Mesenchymal stem cell (in vitro differentiated cells and primary cell): ENCODE measurements at regions not wholly inside any gene's neighbourhood (a gene's known extent, or its start where the extent isn't known, plus 50 kb on each side); places are given as distances from the start of the nearest gene placed in this dataset.
A peak's percentile ranks its signal among the peaks of the same experiment; 100 is the strongest.
"Not testable (repeated sequence)": the region's sequence is repeated elsewhere in the genome, so short reads cannot be mapped to it uniquely, and the experiment has no call there.

Source experiments
- DNase-seq: peaks from one replicate; pipeline ENCODE4 v3.0.0-alpha.2; 2013
- H2AFZ ChIP-seq: one replicate; pipeline ENCODE4 v1.6.1; 2013; ENCODE audit warnings: low read depth, mild to moderate bottlenecking, control low read depth, inconsistent platforms, low read length, moderate library complexity
- H2AK5ac ChIP-seq: 2 replicates; pipeline ENCODE4 v1.6.1; 2013; ENCODE audit warnings: low read length, moderate library complexity, mild to moderate bottlenecking, inconsistent platforms; ENCODE audit not compliant: severe bottlenecking
- H2BK120ac ChIP-seq: one replicate; pipeline ENCODE4 v1.6.1; 2013; ENCODE audit warnings: low read depth, mild to moderate bottlenecking, inconsistent platforms, low read length, moderate library complexity
- H2BK12ac ChIP-seq, 2 experiments: one replicate each; pipeline ENCODE4 v1.6.1; 2013; ENCODE audit warnings: inconsistent platforms in 2 of 2, low read length in 2 of 2, mild to moderate bottlenecking in 2 of 2, moderate library complexity in 2 of 2, control low read depth in 1 of 2
- H2BK15ac ChIP-seq: one replicate; pipeline ENCODE4 v1.6.1; 2013; ENCODE audit warnings: mild to moderate bottlenecking, low read depth, inconsistent platforms; ENCODE audit not compliant: poor library complexity, severe bottlenecking
- H2BK5ac ChIP-seq: 2 replicates; pipeline ENCODE4 v1.6.1; 2013; ENCODE audit warnings: low read depth, mild to moderate bottlenecking, low read length, control low read depth, inconsistent platforms; ENCODE audit not compliant: poor library complexity, severe bottlenecking
- H3K14ac ChIP-seq, 2 experiments: one replicate each; pipeline ENCODE4 v1.6.1; 2013; ENCODE audit warnings: inconsistent platforms in 2 of 2, low read length in 2 of 2, control low read depth in 1 of 2, mild to moderate bottlenecking in 1 of 2, moderate library complexity in 1 of 2
- H3K18ac ChIP-seq, 2 experiments: one replicate each; pipeline ENCODE4 v1.6.1; 2013; ENCODE audit warnings: inconsistent platforms in 2 of 2, low read length in 2 of 2, control low read depth in 1 of 2, low read depth in 1 of 2, mild to moderate bottlenecking in 1 of 2
- H3K23ac ChIP-seq, 2 experiments: one replicate each; pipeline ENCODE4 v1.6.1; 2013; ENCODE audit warnings: inconsistent platforms in 2 of 2, low read length in 2 of 2, mild to moderate bottlenecking in 2 of 2, moderate library complexity in 2 of 2, control low read depth in 1 of 2
- H3K27ac ChIP-seq: 2 replicates; pipeline ENCODE4 v1.5.1; 2013; ENCODE audit warnings: mild to moderate bottlenecking, moderate library complexity, low read length, control low read depth, inconsistent platforms; ENCODE audit not compliant: poor library complexity, severe bottlenecking
- H3K27me3 ChIP-seq, 2 experiments: 2 replicates each; pipeline versions ENCODE4 v1.6.1 to v1.7.0; 2013; ENCODE audit warnings: low read length in 2 of 2, mild to moderate bottlenecking in 2 of 2, moderate library complexity in 2 of 2, control low read depth in 1 of 2, inconsistent platforms in 1 of 2; ENCODE audit not compliant: control insufficient read depth in 1 of 2, insufficient read depth in 1 of 2
- H3K36me3 ChIP-seq, 2 experiments: 2 replicates each; pipeline versions ENCODE4 v1.6.1 to v1.7.0; 2013; ENCODE audit warnings: low read length in 2 of 2, control low read depth in 1 of 2, inconsistent platforms in 1 of 2, low read depth in 1 of 2, mild to moderate bottlenecking in 1 of 2; ENCODE audit not compliant: insufficient read depth in 2 of 2, control insufficient read depth in 1 of 2
- H3K4ac ChIP-seq, 2 experiments: one replicate each; pipeline ENCODE4 v1.6.1; 2013; ENCODE audit warnings: inconsistent platforms in 2 of 2, low read length in 2 of 2, mild to moderate bottlenecking in 2 of 2, moderate library complexity in 2 of 2, control low read depth in 1 of 2, low read depth in 1 of 2
- H3K4me1 ChIP-seq: 2 replicates; pipeline ENCODE4 v1.6.1; 2013; ENCODE audit warnings: low read depth, low read length, control low read depth; ENCODE audit not compliant: control insufficient read depth, insufficient read depth
- H3K4me2 ChIP-seq: 2 replicates; pipeline ENCODE4 v1.6.1; 2013; ENCODE audit warnings: low read length, mild to moderate bottlenecking, inconsistent platforms; ENCODE audit not compliant: poor library complexity, severe bottlenecking
- H3K4me3 ChIP-seq, 2 experiments: 2 replicates each; pipeline versions ENCODE4 v1.5.1 to v1.7.0; 2013; ENCODE audit warnings: low read length in 2 of 2, mild to moderate bottlenecking in 2 of 2, control low read depth in 1 of 2, low read depth in 1 of 2; ENCODE audit not compliant: insufficient read depth in 1 of 2
- H3K79me1 ChIP-seq: replicated peaks from 2 replicates; pipeline ENCODE4 v1.6.1; 2013; ENCODE audit warnings: mild to moderate bottlenecking, control low read depth, low read length, inconsistent platforms; ENCODE audit not compliant: poor library complexity, severe bottlenecking
- H3K9ac ChIP-seq: 2 replicates; pipeline ENCODE4 v1.7.0; 2013; ENCODE audit warnings: mild to moderate bottlenecking, low read length, moderate library complexity
- H3K9me3 ChIP-seq: 2 replicates; pipeline ENCODE4 v1.7.0; 2013; ENCODE audit warnings: mild to moderate bottlenecking, low read length; ENCODE audit not compliant: control insufficient read depth
- H4K8ac ChIP-seq: one replicate; pipeline ENCODE4 v1.6.1; 2013; ENCODE audit warnings: inconsistent platforms, mild to moderate bottlenecking, low read length, moderate library complexity
- H4K91ac ChIP-seq: one replicate; pipeline ENCODE4 v1.6.1; 2013; ENCODE audit warnings: mild to moderate bottlenecking, low read length, inconsistent platforms
- WGBS: methylation state at CpG from one replicate; pipeline ENCODE4 v1.1.7; 2013; ENCODE audit warnings: mixed read lengths; 5-methylcytosine and 5-hydroxymethylcytosine counted together

DNA sequence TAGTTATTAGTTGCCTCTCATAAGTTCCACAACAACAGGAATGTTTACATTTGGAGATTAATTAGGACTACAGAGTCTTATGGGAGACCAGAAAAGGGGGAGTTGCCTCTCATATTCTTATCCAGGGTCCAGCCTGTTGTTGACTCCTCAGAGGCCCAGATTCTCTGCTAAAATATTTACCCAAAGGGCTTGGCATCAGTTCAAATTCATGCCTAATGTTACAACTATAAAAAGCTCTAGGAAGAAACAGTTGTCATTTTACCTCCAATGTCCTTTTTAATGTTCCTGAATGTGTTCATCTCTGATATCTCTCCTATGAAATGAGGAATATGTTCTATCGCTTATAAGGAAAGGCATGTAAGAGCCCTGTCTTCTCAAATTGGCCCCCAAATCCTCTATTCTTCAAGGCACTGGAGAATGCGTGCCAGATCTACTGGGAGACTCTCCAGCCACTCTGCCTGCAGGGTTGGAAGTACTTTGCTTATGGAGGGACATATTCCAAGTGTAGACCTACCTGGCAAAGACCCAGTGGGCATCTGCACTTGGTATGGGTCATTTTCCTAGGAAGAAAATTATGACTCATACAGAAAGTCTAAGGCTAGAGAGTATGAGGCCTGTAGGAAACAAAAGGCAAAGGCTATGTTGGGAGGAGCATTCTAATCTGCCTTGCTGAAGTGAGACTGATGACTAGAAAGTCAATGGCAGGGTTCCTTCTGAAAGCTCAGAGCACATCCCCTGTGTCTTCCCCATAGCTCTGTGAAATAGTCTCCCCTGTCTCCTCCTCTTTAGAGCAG is 192.6 kb downstream of the ESM1 start:
- no peaks in the 10 kb centered on the region for H3K4me1 ChIP-seq

DNA sequence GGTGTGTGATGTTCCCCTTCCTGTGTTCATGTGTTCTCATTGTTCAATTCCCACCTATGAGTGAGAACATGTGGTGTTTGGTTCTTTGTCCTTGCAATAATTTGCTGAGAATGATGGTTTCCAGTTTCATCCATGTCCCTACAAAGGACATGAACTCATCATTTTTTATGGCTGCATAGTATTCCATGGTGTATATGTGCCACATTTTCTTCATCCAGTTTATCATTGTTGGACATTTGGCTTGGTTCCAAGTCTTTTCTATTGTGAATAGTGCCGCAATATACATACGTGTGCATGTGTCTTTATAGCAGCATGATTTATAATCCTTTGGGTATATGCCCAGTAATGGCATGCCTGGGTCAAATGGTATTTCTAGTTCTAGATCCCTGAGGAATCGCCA is 197.5 kb downstream of the ESM1 start:
- not testable (repeated sequence) for H3K79me1 ChIP-seq, H3K14ac ChIP-seq
- WGBS = 93% methylated on average over 3 of the region's 3 CpGs

More for the DNA sequence above, 192.6 kb downstream of the ESM1 start:
- H3K27ac ChIP-seq = no peak overlapping the region
- no peak overlapping the region for H2BK5ac ChIP-seq
- no peak overlapping the region for H2BK15ac ChIP-seq
- no peak overlapping the region for H2BK12ac ChIP-seq
- H2AFZ ChIP-seq = no peak overlapping the region
- no peak overlapping the region for H4K8ac ChIP-seq
- H3K4me2 ChIP-seq = no peak overlapping the region
- no peak overlapping the region for H2AK5ac ChIP-seq
- DNase-seq = no peak
- no peaks in the 10 kb centered on the region for H3K36me3 ChIP-seq
- H3K18ac ChIP-seq = no peak overlapping the region
- WGBS = 100% methylated on average over 1 of the region's 2 CpGs
- no peak overlapping the region for H3K4me3 ChIP-seq
- H3K4ac ChIP-seq = no peak overlapping the region
- no peak overlapping the region for H3K9ac ChIP-seq
- H3K9me3 ChIP-seq = no peaks in the 10 kb centered on the region
- no peak overlapping the region for H2BK120ac ChIP-seq
- no peaks in the 10 kb centered on the region for H3K79me1 ChIP-seq
- no peak overlapping the region for H3K23ac ChIP-seq
- H3K14ac ChIP-seq = no peak overlapping the region
- H3K27me3 ChIP-seq = no peaks in the 10 kb centered on the region
- no peak overlapping the region for H4K91ac ChIP-seq

DNA sequence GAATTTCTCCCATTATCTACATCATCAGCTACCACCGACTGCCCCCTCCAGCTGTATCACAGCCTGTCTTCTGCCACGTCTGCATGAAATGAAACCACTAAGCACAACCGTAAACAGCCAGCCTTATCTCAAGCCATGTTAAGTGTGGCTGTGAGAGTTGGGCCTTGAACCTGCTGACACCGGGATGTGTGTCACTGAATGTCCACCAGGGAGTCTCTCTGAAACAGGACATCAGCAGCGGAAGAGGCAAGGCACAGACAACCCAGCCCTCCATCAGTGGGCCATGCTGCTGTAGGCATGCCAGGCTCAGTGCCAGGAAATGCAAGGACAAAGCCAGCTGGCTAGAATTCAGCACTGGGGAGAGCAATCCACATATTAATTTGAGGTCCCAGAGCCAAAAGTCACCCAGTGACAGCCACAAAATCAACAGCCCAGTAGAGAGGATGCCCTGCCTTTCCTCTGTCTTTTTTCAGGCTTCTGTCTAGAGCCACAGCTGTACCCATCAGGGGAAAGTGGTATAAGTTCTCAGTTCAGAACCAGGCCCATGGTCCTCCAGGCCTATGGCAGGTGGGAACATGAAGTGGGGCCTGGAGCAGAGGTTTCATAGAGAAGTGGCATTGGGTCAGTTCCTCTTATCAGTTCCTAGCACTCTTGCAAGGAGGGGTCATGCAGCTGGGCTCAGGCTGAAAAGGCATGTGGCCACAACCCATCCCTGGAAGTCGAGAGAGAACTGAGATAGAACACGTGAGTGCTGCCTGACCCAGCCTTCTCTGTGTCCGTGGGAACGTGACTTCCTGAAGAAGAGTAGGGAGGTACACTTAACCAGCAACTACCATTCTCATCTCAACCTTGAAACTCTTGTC is 199.4 kb downstream of the ESM1 start:
- Histone ChIP-seq H2BK5ac (no peak overlapping the region), H2AK5ac (no peak overlapping the region), H3K27ac (no peak overlapping the region), H2BK12ac (peak overlapping the region in 1 of 2 experiments; percentile 4), H3K27me3 (no peaks in the 10 kb centered on the region), H3K18ac (no peak overlapping the region), H3K23ac (no peak overlapping the region), H4K8ac (no peak overlapping the region), H2AFZ (no peak overlapping the region), H3K36me3 (no peaks in the 10 kb centered on the region), H3K4ac (no peak overlapping the region), H3K79me1 (no peaks in the 10 kb centered on the region), H3K9ac (no peak overlapping the region), H3K4me2 (no peak overlapping the region), H3K4me1 (no peaks in the 10 kb centered on the region), H4K91ac (no peak overlapping the region), H2BK15ac (no peak overlapping the region), H3K14ac (no peak overlapping the region), H3K4me3 (no peak overlapping the region), H2BK120ac (no peak overlapping the region), H3K9me3 (peaks cover 3% of the 10 kb centered on the region)
- DNase-seq = no peak
- 78% methylated on average over 9 of the region's 9 CpGs for WGBS

More for the DNA sequence above, 197.5 kb downstream of the ESM1 start:
- not testable (repeated sequence) for H3K18ac ChIP-seq, H3K4ac ChIP-seq, H3K36me3 ChIP-seq, H4K8ac ChIP-seq, H2BK15ac ChIP-seq, H3K23ac ChIP-seq, H3K4me2 ChIP-seq, H4K91ac ChIP-seq, H2BK5ac ChIP-seq, H3K27me3 ChIP-seq, H3K4me1 ChIP-seq, DNase-seq, H2BK12ac ChIP-seq, H3K4me3 ChIP-seq, H2AK5ac ChIP-seq, H3K9ac ChIP-seq, H3K27ac ChIP-seq, H2BK120ac ChIP-seq, H3K9me3 ChIP-seq, H2AFZ ChIP-seq

DNA sequence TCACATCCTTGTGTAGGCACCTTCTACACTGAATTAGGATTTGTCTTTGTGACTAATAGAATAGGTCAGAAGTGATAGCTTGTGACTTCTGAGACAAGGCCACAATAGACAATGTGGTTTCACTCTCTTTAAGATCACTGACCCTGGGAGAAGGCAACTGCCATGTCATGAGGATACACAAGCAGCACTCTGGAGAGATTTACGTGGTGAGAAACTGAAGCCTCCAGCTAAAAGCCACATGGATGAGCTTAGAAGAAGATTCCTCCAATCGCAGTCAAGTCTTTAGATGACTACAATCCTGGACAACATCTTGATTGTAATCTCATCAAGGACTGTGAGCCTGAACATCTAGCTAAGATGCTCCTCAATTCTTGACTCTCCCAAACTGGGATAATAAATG is 206.6 kb downstream of the ESM1 start:
- 88% methylated on average over 2 of the region's 2 CpGs for WGBS
- no peak overlapping the region for H3K4ac ChIP-seq
- no peaks in the 10 kb centered on the region for H3K36me3 ChIP-seq
- no peak for DNase-seq
- H3K4me1 ChIP-seq = no peaks in the 10 kb centered on the region
- no peak overlapping the region for H4K8ac ChIP-seq
- no peak overlapping the region for H3K9ac ChIP-seq
- no peaks in the 10 kb centered on the region for H3K27me3 ChIP-seq
- H2AFZ ChIP-seq = no peak overlapping the region
- H2BK5ac ChIP-seq = no peak overlapping the region
- no peak overlapping the region for H4K91ac ChIP-seq
- H3K79me1 ChIP-seq = no peaks in the 10 kb centered on the region
- H3K14ac ChIP-seq = no peak overlapping the region
- no peak overlapping the region for H2BK12ac ChIP-seq
- H2BK15ac ChIP-seq = no peak overlapping the region
- no peak overlapping the region for H2AK5ac ChIP-seq
- no peak overlapping the region for H3K18ac ChIP-seq
- no peak overlapping the region for H3K27ac ChIP-seq
- no peak overlapping the region for H3K23ac ChIP-seq
- H3K4me2 ChIP-seq = no peak overlapping the region
- no peak overlapping the region for H2BK120ac ChIP-seq
- peaks cover 3% of the 10 kb centered on the region for H3K9me3 ChIP-seq
- H3K4me3 ChIP-seq = no peak overlapping the region
